Fibroblast of mammary gland (primary cell): ENCODE measurements at regions not wholly inside any gene's neighbourhood (a gene's known extent, or its start where the extent isn't known, plus 50 kb on each side); places are given as distances from the start of the nearest gene placed in this dataset.

Source experiments
- DNase-seq: peaks from one replicate; pipeline ENCODE4 v3.0.0-alpha.2; 2010; ENCODE audit warnings: low read depth
- H3K4me3 ChIP-seq: 2 replicates; pipeline ENCODE4 v1.5.1; 2011; ENCODE audit warnings: low read depth, mild to moderate bottlenecking, low read length, moderate library complexity; ENCODE audit not compliant: control insufficient read depth
- CTCF ChIP-seq: conservative IDR thresholded peaks from 2 replicates; pipeline ENCODE4 v1.5.1; 2011; ENCODE audit warnings: low read depth, low read length, inconsistent platforms; ENCODE audit not compliant: control insufficient read depth, insufficient read depth

- DNase-seq = no peak
- TF ChIP-seq CTCF = no peak
- H3K4me3 ChIP-seq = no peak overlapping the region
These were observed 78.1 kb upstream of the MPHOSPH6 start for GRCh38 chr16:82248012-82248656.

GRCh38 chr16:82242201-82242600 lies 72.2 kb upstream of the MPHOSPH6 start:
- H3K4me3 ChIP-seq = no peak overlapping the region
- no peak for TF ChIP-seq CTCF
- DNase-seq = no peak

- no peak for DNase-seq
- no peak for TF ChIP-seq CTCF
- H3K4me3 ChIP-seq = no peak overlapping the region
These were observed 71.5 kb upstream of the MPHOSPH6 start for GRCh38 chr16:82241469-82242052.

GRCh38 chr16:82240111-82240510 lies 70.1 kb upstream of the MPHOSPH6 start:
- no peak overlapping the region for H3K4me3 ChIP-seq
- no peak for DNase-seq
- no peak for TF ChIP-seq CTCF

- no peak for TF ChIP-seq CTCF
- DNase-seq = no peak
These were observed 66.9 kb upstream of the MPHOSPH6 start for GRCh38 chr16:82236875-82237274.

GRCh38 chr16:82236415-82236814 lies 66.4 kb upstream of the MPHOSPH6 start:
- no peak for DNase-seq
- H3K4me3 ChIP-seq = no peak overlapping the region
- TF ChIP-seq CTCF = no peak

More at GRCh38 chr16:82236875-82237274, 66.9 kb upstream of the MPHOSPH6 start:
- no peak overlapping the region for H3K4me3 ChIP-seq
